ENCODE measurements at regions not wholly inside any gene's neighbourhood (a gene's known extent, or its start where the extent isn't known, plus 50 kb on each side); places are given as distances from the start of the nearest gene placed in this dataset.

GRCh38 chr6:14912226-14912625 lies 333.6 kb upstream of the JARID2 start:
- ATAC-seq (replicated peaks in 1 of 2) (no peak), DNase-seq (no peak)
- Mint-ChIP-seq H3K9me3 (peaks cover 0 to 2% of the 10 kb centered on the region in 2 donors), H3K27ac (no peak overlapping the region), H3K4me1 (ENCODE audit: low read depth) (peaks cover 25% of the 10 kb centered on the region), H3K27me3 (ENCODE audit: low read depth) (no peaks in the 10 kb centered on the region), H3K36me3 (ENCODE audit: insufficient read depth in 2 of 2) (no peaks in the 10 kb centered on the region), H3K4me3 (no peak overlapping the region)

- no peak overlapping the region for H3K27ac Mint-ChIP-seq
- no peak overlapping the region for H3K4me3 Mint-ChIP-seq
- DNase-seq (no peak), ATAC-seq (replicated peaks in 1 of 2) (no peak)
- H3K4me1 Mint-ChIP-seq (ENCODE audit: low read depth) = peaks cover 25% of the 10 kb centered on the region
- H3K27me3 Mint-ChIP-seq (ENCODE audit: low read depth) = no peaks in the 10 kb centered on the region
- H3K9me3 Mint-ChIP-seq = peaks cover 0 to 2% of the 10 kb centered on the region in 2 donors
- H3K36me3 Mint-ChIP-seq (ENCODE audit: insufficient read depth in 2 of 2) = no peaks in the 10 kb centered on the region
Measured at GRCh38 chr6:14912706-14913105, 333.2 kb upstream of the JARID2 start.

GRCh38 chr6:14913931-14914330 lies 331.9 kb upstream of the JARID2 start:
- Mint-ChIP-seq H3K36me3 (ENCODE audit: insufficient read depth in 2 of 2) (no peaks in the 10 kb centered on the region), H3K9me3 (peaks cover 0 to 2% of the 10 kb centered on the region in 2 donors), H3K4me3 (no peak overlapping the region), H3K4me1 (ENCODE audit: low read depth) (peaks cover 25% of the 10 kb centered on the region), H3K27ac (no peak overlapping the region), H3K27me3 (ENCODE audit: low read depth) (no peaks in the 10 kb centered on the region)
- no peak for DNase-seq
- ATAC-seq (replicated peaks in 1 of 2) = no peak

GRCh38 chr6:14915888-14916832 lies 329.7 kb upstream of the JARID2 start:
- Mint-ChIP-seq H3K9me3 (peaks cover 0 to 2% of the 10 kb centered on the region in 2 donors), H3K4me1 (ENCODE audit: low read depth) (peaks cover 11% of the 10 kb centered on the region), H3K4me3 (no peak overlapping the region), H3K27ac (no peak overlapping the region), H3K36me3 (ENCODE audit: insufficient read depth in 2 of 2) (no peaks in the 10 kb centered on the region), H3K27me3 (ENCODE audit: low read depth) (no peaks in the 10 kb centered on the region)
- DNase-seq (no peak), ATAC-seq (replicated peaks in 1 of 2) (no peak)

- Mint-ChIP-seq H3K27ac (no peak overlapping the region), H3K27me3 (ENCODE audit: low read depth) (no peaks in the 10 kb centered on the region), H3K4me3 (no peak overlapping the region), H3K36me3 (ENCODE audit: insufficient read depth in 2 of 2) (no peaks in the 10 kb centered on the region), H3K4me1 (ENCODE audit: low read depth) (no peaks in the 10 kb centered on the region), H3K9me3 (peaks cover 0 to 2% of the 10 kb centered on the region in 2 donors)
- ATAC-seq (replicated peaks in 1 of 2) = no peak
- DNase-seq = no peak
Measured at GRCh38 chr6:14917109-14917910, 328.6 kb upstream of the JARID2 start.

GRCh38 chr6:14918200-14918907 lies 327.5 kb upstream of the JARID2 start:
- Mint-ChIP-seq H3K27me3 (ENCODE audit: low read depth) (no peaks in the 10 kb centered on the region), H3K4me1 (ENCODE audit: low read depth) (no peaks in the 10 kb centered on the region), H3K9me3 (peaks cover 0 to 2% of the 10 kb centered on the region in 2 donors), H3K27ac (no peak overlapping the region), H3K36me3 (ENCODE audit: insufficient read depth in 2 of 2) (no peaks in the 10 kb centered on the region), H3K4me3 (no peak overlapping the region)
- ATAC-seq (replicated peaks in 1 of 2) (no peak), DNase-seq (no peak)

GRCh38 chr6:14919038-14919670 lies 326.7 kb upstream of the JARID2 start:
- no peak for ATAC-seq (replicated peaks in 1 of 2)
- no peak overlapping the region for H3K27ac Mint-ChIP-seq
- no peak overlapping the region for H3K4me3 Mint-ChIP-seq
- DNase-seq = no peak
- H3K9me3 Mint-ChIP-seq = peaks cover 0 to 2% of the 10 kb centered on the region in 2 donors
- H3K36me3 Mint-ChIP-seq (ENCODE audit: insufficient read depth in 2 of 2) = no peaks in the 10 kb centered on the region
- H3K4me1 Mint-ChIP-seq (ENCODE audit: low read depth) = no peaks in the 10 kb centered on the region
- no peaks in the 10 kb centered on the region for H3K27me3 Mint-ChIP-seq (ENCODE audit: low read depth)

GRCh38 chr6:14920276-14920675 lies 325.6 kb upstream of the JARID2 start:
- Mint-ChIP-seq H3K27me3 (ENCODE audit: low read depth) (peaks cover 8% of the 10 kb centered on the region), H3K27ac (no peak overlapping the region), H3K4me1 (ENCODE audit: low read depth) (no peaks in the 10 kb centered on the region), H3K36me3 (ENCODE audit: insufficient read depth in 2 of 2) (no peaks in the 10 kb centered on the region), H3K9me3 (peaks cover 0 to 2% of the 10 kb centered on the region in 2 donors), H3K4me3 (no peak overlapping the region)
- DNase-seq = no peak
- ATAC-seq (replicated peaks in 1 of 2) = no peak

GRCh38 chr6:14921170-14921569 lies 324.7 kb upstream of the JARID2 start:
- Mint-ChIP-seq H3K36me3 (ENCODE audit: insufficient read depth in 2 of 2) (no peaks in the 10 kb centered on the region), H3K4me1 (ENCODE audit: low read depth) (no peaks in the 10 kb centered on the region), H3K9me3 (no peaks in the 10 kb centered on the region), H3K4me3 (no peak overlapping the region), H3K27me3 (ENCODE audit: low read depth) (peaks cover 8% of the 10 kb centered on the region), H3K27ac (no peak overlapping the region)
- no peak for ATAC-seq (replicated peaks in 1 of 2)
- no peak for DNase-seq

- Mint-ChIP-seq H3K4me1 (ENCODE audit: low read depth) (no peaks in the 10 kb centered on the region), H3K4me3 (no peak overlapping the region), H3K9me3 (no peaks in the 10 kb centered on the region), H3K27ac (no peak overlapping the region), H3K27me3 (ENCODE audit: low read depth) (peaks cover 8% of the 10 kb centered on the region), H3K36me3 (ENCODE audit: insufficient read depth in 2 of 2) (no peaks in the 10 kb centered on the region)
- no peak for ATAC-seq (replicated peaks in 1 of 2)
- DNase-seq = no peak
Measured at GRCh38 chr6:14921878-14922671, 323.8 kb upstream of the JARID2 start.

GRCh38 chr6:14922706-14923460 lies 323.0 kb upstream of the JARID2 start:
- no peaks in the 10 kb centered on the region for H3K4me1 Mint-ChIP-seq (ENCODE audit: low read depth)
- H3K36me3 Mint-ChIP-seq (ENCODE audit: insufficient read depth in 2 of 2) = no peaks in the 10 kb centered on the region
- ATAC-seq (replicated peaks in 1 of 2) = no peak
- H3K4me3 Mint-ChIP-seq = no peak overlapping the region
- H3K27me3 Mint-ChIP-seq (ENCODE audit: low read depth) = peaks cover 8% of the 10 kb centered on the region
- H3K9me3 Mint-ChIP-seq = no peaks in the 10 kb centered on the region
- DNase-seq = no peak
- no peak overlapping the region for H3K27ac Mint-ChIP-seq

Measured in activated T-cell treated with anti-CD3 and anti-CD28 coated beads, Interleukin-2, amount 50 U/mL, for 72 hours (primary cell).